GM23338 (cell line): ENCODE measurements at regions not wholly inside any gene's neighbourhood (a gene's known extent, or its start where the extent isn't known, plus 50 kb on each side); places are given as distances from the start of the nearest gene placed in this dataset.
"Not testable (repeated sequence)": the region's sequence is repeated elsewhere in the genome, so short reads cannot be mapped to it uniquely, and the experiment has no call there.

Experiments
- ATAC-seq: fragments of 200-7000 bp; cut with Tn5 transposase; 3 replicates; pipeline ENCODE4 v1.9.1; 2020
- DNase-seq: peaks from one replicate; pipeline ENCODE4 v3.0.0-alpha.2; 2015; ENCODE audit warnings: low spot score
- H2AFZ ChIP-seq: fragments of 200-600 bp; sonication (generic); 2 replicates; pipeline ENCODE4 v1.8.0; 2016; ENCODE audit warnings: antibody characterized with exemption, mild to moderate bottlenecking, moderate library complexity
- H3F3A ChIP-seq: fragments of 200-600 bp; sonication (generic); replicated peaks from 2 replicates; pipeline ENCODE4 v1.8.0; 2017; ENCODE audit warnings: antibody characterized with exemption, mixed run types, low read depth
- H3K27ac ChIP-seq: fragments of 200-600 bp; sonication (generic); 2 replicates; pipeline ENCODE4 v1.6.1; 2016; ENCODE audit warnings: low read depth
- H3K27me3 ChIP-seq: fragments of 200-600 bp; sonication (generic); 2 replicates; pipeline ENCODE4 v1.8.0; 2016; ENCODE audit warnings: mild to moderate bottlenecking, mixed run types, moderate library complexity; ENCODE audit not compliant: insufficient read depth
- H3K36me3 ChIP-seq: fragments of 200-600 bp; sonication (generic); 2 replicates; pipeline ENCODE4 v1.8.0; 2016; ENCODE audit warnings: mild to moderate bottlenecking; ENCODE audit not compliant: insufficient read depth
- H3K4me1 ChIP-seq: fragments of 200-600 bp; sonication (generic); 2 replicates; pipeline ENCODE4 v1.8.0; 2016; ENCODE audit warnings: mild to moderate bottlenecking, moderate library complexity; ENCODE audit not compliant: insufficient read depth
- H3K4me2 ChIP-seq: fragments of 200-600 bp; sonication (generic); 2 replicates; pipeline ENCODE4 v1.7.1; 2017; ENCODE audit warnings: mixed run types
- H3K4me3 ChIP-seq: fragments of 200-600 bp; sonication (generic); 2 replicates; pipeline ENCODE4 v1.6.1; 2016; ENCODE audit warnings: mixed run types
- H3K79me2 ChIP-seq: fragments of 200-600 bp; sonication (generic); replicated peaks from 2 replicates; pipeline ENCODE4 v1.8.0; 2017; ENCODE audit warnings: mild to moderate bottlenecking; ENCODE audit not compliant: insufficient read depth
- H3K9me2 ChIP-seq: fragments of 200-600 bp; sonication (generic); 2 replicates; pipeline ENCODE4 v1.8.0; 2017; ENCODE audit not compliant: insufficient read depth
- H4K20me1 ChIP-seq: fragments of 200-600 bp; sonication (generic); replicated peaks from 2 replicates; pipeline ENCODE4 v1.8.0; 2017; ENCODE audit warnings: mild to moderate bottlenecking; ENCODE audit not compliant: insufficient read depth
- H3K27ac Mint-ChIP-seq: 2 replicates; pipeline ENCODE4 v1.8.0; 2020; ENCODE audit warnings: inconsistent platforms, mild to moderate bottlenecking, moderate library complexity, mixed read lengths
- H3K27me3 Mint-ChIP-seq: 3 replicates; pipeline ENCODE4 v1.8.0; 2022; ENCODE audit warnings: low read depth, mild to moderate bottlenecking, moderate library complexity, mixed read lengths, inconsistent platforms; ENCODE audit not compliant: insufficient read depth, poor library complexity
- H3K36me3 Mint-ChIP-seq: 3 replicates; pipeline ENCODE4 v1.8.0; 2021; ENCODE audit warnings: low read depth, mild to moderate bottlenecking, inconsistent platforms, moderate library complexity, mixed read lengths
- H3K4me1 Mint-ChIP-seq: 3 replicates; pipeline ENCODE4 v1.8.0; 2020; ENCODE audit warnings: mild to moderate bottlenecking, inconsistent platforms, mixed read lengths
- H3K4me3 Mint-ChIP-seq: 3 replicates; pipeline ENCODE4 v1.8.0; 2021; ENCODE audit warnings: moderate library complexity, mild to moderate bottlenecking, inconsistent platforms, mixed read lengths
- H3K9me3 Mint-ChIP-seq: 3 replicates; pipeline ENCODE4 v1.8.0; 2020; ENCODE audit warnings: moderate library complexity, mild to moderate bottlenecking, inconsistent platforms, mixed read lengths

DNA sequence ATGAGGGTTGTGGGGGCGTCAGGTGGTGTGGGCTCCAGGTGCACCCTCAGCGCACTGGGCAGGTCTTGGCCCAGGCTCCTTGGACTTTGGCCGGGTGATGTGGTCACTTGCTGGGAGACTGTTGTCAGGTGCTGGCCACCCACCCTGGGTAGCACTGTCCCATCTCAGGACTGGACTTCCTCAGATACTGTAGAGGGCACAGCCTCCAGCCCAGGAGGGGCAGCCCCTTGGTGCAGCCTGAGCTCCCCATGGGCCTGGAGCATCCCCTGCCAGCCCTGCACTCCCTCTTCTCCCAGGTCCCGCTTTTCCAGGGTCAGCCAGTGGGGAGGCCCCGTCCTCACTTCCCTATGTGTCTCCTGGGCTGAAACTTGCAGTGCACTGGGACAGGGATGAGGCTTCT lies 592.3 kb downstream of the CWH43 start:
- H3K27ac Mint-ChIP-seq, ATAC-seq, H3K4me3 Mint-ChIP-seq, H3K27me3 ChIP-seq, H3K27ac ChIP-seq, H3K4me1 Mint-ChIP-seq, H3K9me2 ChIP-seq, H2AFZ ChIP-seq, H3K27me3 Mint-ChIP-seq, H3F3A ChIP-seq, H3K79me2 ChIP-seq, H3K4me3 ChIP-seq, H3K4me1 ChIP-seq, H3K36me3 ChIP-seq, H3K4me2 ChIP-seq, H4K20me1 ChIP-seq, DNase-seq: not testable (repeated sequence)
- Mint-ChIP-seq H3K36me3 (peaks cover 32% of the 10 kb centered on the region), H3K9me3 (peaks cover 81% of the 10 kb centered on the region)

DNA sequence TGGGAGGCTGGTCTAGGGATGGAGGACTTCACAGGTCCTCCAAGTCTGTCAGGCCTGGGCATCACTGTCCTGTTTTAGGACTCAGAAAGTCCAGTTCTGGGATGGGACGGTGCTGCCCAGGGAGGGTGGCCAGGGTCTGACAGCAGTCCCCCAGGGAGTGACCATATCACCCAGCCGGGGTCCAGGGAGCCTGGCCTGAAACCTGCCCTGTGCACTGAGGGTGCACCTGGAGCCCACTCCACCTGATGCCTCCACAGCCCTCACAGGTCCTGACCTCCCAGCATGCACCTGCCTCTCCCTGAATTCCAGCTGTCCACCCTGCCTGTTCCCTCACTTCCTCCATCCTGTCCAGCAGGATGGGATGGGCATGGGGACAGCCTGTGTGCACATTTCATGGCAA lies 592.8 kb downstream of the CWH43 start:
- not testable (repeated sequence) for H4K20me1 ChIP-seq, H3K9me2 ChIP-seq, H3K4me1 ChIP-seq, H3K4me1 Mint-ChIP-seq, H3K79me2 ChIP-seq, H3K4me3 ChIP-seq, DNase-seq, H3K27ac Mint-ChIP-seq, H3K27me3 Mint-ChIP-seq, H3K4me2 ChIP-seq, H3F3A ChIP-seq, H3K36me3 ChIP-seq, H2AFZ ChIP-seq, H3K27me3 ChIP-seq, H3K27ac ChIP-seq, H3K4me3 Mint-ChIP-seq, ATAC-seq
- Mint-ChIP-seq H3K9me3 (peaks cover 81% of the 10 kb centered on the region), H3K36me3 (peaks cover 28% of the 10 kb centered on the region)

DNA sequence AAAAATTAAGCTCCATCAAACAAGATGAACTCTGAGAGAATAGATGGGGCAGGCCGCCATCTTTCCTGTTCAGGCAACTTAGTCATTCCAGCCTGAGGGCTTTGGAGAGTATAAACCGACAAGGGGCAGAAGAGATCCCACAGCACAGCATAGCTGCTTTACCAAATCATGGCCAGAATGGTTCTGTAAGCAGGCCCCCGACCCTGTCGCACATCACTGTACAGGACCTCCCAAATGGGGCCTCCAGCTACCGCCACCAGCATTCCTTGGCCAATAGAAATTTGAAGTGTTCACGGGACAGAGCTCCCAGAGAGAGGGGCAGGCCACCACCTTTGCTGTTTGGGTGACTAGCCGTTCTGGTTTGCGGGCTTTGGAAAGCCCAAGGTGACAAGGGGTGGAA lies 594.1 kb downstream of the CWH43 start:
- H3K9me3 Mint-ChIP-seq: peaks cover 78% of the 10 kb centered on the region
- H3K4me3 Mint-ChIP-seq: not testable (repeated sequence)

DNA sequence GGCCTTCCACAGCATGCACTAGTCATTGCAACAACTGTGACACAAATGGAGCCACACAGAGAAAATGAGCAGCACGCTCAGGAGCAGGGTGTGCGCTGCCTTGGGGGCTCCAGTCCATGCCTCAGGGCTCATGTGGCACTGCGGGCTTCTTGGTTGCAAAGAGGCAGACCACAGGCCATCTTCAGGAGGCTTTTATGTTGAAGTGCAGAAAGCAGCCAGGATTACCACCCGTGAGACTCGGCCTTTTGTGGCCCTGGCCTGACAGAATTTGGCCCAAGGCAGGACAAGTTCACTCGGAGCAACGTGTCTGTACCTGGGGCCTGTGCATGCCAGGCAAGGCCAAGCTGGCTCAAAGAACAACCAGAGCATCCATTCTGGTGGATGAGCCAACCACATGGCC lies 602.3 kb downstream of the CWH43 start:
- H3K4me1 ChIP-seq, H3K4me2 ChIP-seq, H3K4me3 Mint-ChIP-seq, ATAC-seq, H3K27me3 Mint-ChIP-seq, H3K27me3 ChIP-seq, H4K20me1 ChIP-seq, H3K36me3 ChIP-seq, H3K79me2 ChIP-seq, H3K27ac ChIP-seq, H3K4me1 Mint-ChIP-seq, H3F3A ChIP-seq, H3K27ac Mint-ChIP-seq, H3K9me2 ChIP-seq, H3K4me3 ChIP-seq, DNase-seq, H2AFZ ChIP-seq, H3K36me3 Mint-ChIP-seq: not testable (repeated sequence)
- peaks cover 42% of the 10 kb centered on the region for H3K9me3 Mint-ChIP-seq

More for the DNA sequence above, 594.1 kb downstream of the CWH43 start:
- not testable (repeated sequence) for H3K9me2 ChIP-seq, H3K27ac Mint-ChIP-seq, H3K27me3 Mint-ChIP-seq, DNase-seq, H4K20me1 ChIP-seq, H3K4me1 ChIP-seq, H3K79me2 ChIP-seq, H3K4me2 ChIP-seq, H2AFZ ChIP-seq, H3K27me3 ChIP-seq, H3K4me1 Mint-ChIP-seq, H3K36me3 ChIP-seq, H3F3A ChIP-seq, H3K27ac ChIP-seq, H3K4me3 ChIP-seq, ATAC-seq
- H3K36me3 Mint-ChIP-seq: peaks cover 20% of the 10 kb centered on the region

DNA sequence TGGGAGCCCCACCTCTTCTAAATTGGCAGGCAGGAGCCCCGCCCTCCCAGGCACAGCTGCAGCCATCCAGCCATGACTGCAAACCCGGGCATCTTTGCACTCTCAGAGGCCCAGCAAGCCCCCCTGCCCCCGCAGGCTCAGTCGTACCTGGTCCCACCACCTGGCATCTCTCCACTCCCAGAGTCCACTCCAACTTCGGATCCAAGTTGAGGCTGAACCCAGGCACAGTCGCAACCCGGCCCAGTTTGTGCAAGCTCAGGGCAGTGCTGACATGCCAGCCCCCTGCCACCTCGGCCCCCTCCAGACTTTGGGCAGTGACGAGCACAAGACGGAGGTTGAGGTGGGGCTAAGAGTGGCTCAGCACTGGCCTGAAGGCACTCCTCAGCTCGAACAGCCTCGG lies 632.4 kb downstream of the CWH43 start:
- H3K27me3 Mint-ChIP-seq, H3K4me3 Mint-ChIP-seq, H3K27me3 ChIP-seq, H3K27ac ChIP-seq, H4K20me1 ChIP-seq, H3K79me2 ChIP-seq, H3K4me1 Mint-ChIP-seq, H2AFZ ChIP-seq, DNase-seq, H3K36me3 ChIP-seq, ATAC-seq, H3K9me2 ChIP-seq, H3K4me1 ChIP-seq, H3K4me3 ChIP-seq, H3K4me2 ChIP-seq, H3K36me3 Mint-ChIP-seq, H3F3A ChIP-seq, H3K27ac Mint-ChIP-seq: not testable (repeated sequence)
- peaks cover 41% of the 10 kb centered on the region for H3K9me3 Mint-ChIP-seq

DNA sequence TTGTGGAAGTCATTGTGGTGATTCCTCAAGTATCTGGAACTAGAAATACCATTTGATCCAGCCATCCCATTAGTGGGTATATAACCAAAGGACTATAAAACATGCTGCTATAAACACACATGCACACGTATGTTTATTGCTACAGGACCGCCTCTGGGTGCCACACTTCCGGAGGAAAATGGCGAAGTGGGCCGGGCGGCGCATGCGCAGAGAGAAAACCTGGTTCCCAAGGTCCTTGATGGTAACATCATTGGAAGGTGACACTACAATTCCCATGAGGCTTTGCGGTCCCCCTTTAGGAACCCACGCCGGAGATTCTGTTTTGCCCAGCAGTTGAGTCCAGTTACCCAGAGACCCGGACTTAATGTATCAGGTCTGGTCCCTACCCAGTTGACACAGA lies 640.4 kb downstream of the CWH43 start:
- H3K36me3 ChIP-seq, H3K4me3 ChIP-seq, H3K4me3 Mint-ChIP-seq, H3K4me1 Mint-ChIP-seq, H3K27ac Mint-ChIP-seq, H2AFZ ChIP-seq, H3K27me3 Mint-ChIP-seq, H3F3A ChIP-seq, H3K4me2 ChIP-seq, DNase-seq, H3K27me3 ChIP-seq, H3K36me3 Mint-ChIP-seq, H3K27ac ChIP-seq, H4K20me1 ChIP-seq, ATAC-seq, H3K79me2 ChIP-seq, H3K4me1 ChIP-seq, H3K9me2 ChIP-seq: not testable (repeated sequence)
- peaks cover 48% of the 10 kb centered on the region for H3K9me3 Mint-ChIP-seq
